Stimulated activated CD4-positive, alpha-beta T cell treated with anti-CD3 and anti-CD28 coated beads, Interleukin-12 subunit alpha, Interleukin-12 subunit beta, amount 100 ng/mL, for 48 hours (primary cell): ENCODE measurements at regions not wholly inside any gene's neighbourhood (a gene's known extent, or its start where the extent isn't known, plus 50 kb on each side); places are given as distances from the start of the nearest gene placed in this dataset.
"Not testable (repeated sequence)": the region's sequence is repeated elsewhere in the genome, so short reads cannot be mapped to it uniquely, and the experiment has no call there.

Experiments used
- DNase-seq, 3 donors: peaks; one replicate each; pipeline ENCODE4 v3.0.0-alpha.2; 2020; ENCODE audit warnings: low read depth in 2 of 3, low spot score in 1 of 3

DNA sequence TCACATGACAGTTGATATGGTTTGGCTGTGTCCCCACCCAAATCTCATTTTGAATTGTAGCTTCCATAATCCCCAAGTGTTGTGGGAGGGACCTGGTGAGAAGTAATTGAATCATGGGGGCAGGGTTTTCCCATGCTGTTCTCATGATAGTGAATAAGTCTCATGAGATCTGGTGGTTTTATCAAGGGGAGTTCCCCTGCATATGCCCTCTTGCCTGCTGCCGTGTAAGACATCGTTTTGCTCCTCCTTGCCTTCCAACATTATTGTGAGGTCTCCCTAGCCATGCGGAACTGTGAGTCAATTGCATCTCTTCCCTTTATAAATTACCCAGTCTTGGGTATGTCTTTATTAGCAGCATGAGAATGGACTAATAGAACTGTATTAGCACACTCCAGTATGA, 382.4 kb upstream of the PODXL start:
- DNase-seq: not testable (repeated sequence)

DNA sequence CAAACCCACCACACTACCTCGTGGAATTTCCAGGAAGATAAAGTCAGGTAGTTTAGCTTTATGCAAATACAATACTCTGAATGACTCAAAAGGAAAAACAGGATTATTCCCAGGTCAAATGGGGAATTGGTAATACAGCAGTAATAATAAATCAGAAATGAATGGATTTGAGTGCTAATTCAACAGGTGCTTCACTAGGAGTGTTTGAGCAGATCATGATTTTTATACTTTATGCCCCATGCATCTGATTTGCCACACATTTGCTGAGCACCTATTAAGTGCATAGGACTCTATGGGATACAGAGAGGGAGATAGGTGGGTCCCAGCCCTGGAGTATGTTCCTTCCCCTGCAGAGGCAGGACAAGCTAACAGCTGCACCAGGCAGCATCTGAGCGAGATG, 381.4 kb upstream of the PODXL start:
- DNase-seq: no peak

DNA sequence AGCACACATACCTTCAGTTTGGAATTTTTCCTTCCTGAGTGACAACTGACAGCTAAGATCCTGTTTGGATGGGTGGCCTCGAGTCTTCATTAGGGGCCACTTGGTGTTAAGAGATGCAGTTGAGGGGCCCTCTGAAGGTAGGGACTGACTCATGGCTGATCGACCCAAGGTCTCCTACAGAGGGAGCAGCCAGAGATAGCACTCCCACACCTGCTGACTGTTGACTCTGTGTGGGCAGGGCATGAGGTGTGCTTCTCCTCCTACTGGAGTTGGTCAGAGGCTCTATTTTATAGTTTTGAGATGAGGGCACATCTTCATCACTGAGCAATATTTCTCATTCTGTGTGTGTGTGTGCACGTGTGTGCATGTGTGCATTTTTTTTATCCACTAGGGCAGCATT, 378.8 kb upstream of the PODXL start:
- DNase-seq: no peak

DNA sequence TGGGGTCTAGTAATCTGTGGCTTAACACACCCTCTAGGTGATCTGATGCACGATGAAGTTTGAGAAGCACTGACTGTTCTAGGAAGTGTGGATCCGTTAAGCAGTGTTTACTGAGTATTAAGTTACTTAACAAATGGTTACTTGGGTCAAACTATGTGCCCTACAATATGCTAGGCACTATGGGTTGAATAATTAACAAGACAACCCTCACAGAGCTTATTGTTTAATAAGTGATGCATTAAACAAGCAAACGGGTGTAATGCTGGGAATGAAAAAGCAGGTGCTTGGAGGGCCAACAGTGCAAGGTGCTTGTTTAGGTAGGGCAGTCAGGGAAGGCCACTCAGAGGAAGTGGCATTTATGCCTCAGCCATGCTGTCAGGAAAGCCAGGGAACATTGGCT, 378.0 kb upstream of the PODXL start:
- DNase-seq: no peak

DNA sequence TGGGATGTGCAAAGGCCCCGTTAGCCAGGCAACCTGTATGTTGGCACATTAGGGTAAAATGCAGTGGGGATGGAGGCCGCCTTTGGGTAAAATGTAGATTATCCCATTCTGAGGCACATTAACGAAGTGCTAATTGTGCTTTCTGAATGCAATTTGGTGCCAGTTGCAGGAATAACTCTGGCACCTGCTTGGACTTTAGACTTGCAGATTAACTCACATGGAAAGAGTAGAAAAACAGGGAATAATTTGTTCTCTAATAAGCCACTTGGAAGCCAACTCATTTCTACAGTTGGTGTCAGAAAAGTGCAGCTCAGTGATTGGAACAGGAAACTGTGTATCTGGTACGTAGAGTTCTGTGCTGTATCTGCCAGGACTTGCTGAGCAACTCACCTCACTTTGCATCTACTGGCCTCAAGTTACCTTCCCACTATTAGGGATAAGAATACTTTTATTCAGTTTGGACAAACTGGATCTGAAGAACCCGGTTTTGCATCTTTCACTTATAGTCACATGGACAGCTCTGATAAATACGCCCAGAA, 377.4 kb upstream of the PODXL start:
- DNase-seq: no peak

DNA sequence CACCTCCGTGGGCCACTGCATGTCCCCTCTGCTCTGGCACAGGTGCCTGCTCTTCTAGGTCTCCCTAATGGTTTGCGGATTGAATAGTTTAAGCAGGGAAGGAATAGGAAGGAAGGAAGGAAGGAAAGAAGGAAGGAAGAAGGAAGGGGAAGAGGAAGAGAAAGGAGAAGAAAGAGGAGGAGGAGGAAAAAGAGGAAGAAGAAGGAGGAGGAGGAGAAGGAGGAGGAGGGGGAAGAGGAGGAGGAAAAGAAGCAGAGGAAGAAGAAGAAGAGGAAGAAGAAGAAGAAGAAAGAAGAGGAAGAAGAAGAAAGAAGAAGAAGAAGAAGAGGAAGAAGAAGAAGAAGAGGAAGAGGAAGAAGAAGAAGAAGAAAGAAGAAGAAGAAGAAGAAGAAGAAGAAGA, 376.8 kb upstream of the PODXL start:
- not testable (repeated sequence) for DNase-seq

DNA sequence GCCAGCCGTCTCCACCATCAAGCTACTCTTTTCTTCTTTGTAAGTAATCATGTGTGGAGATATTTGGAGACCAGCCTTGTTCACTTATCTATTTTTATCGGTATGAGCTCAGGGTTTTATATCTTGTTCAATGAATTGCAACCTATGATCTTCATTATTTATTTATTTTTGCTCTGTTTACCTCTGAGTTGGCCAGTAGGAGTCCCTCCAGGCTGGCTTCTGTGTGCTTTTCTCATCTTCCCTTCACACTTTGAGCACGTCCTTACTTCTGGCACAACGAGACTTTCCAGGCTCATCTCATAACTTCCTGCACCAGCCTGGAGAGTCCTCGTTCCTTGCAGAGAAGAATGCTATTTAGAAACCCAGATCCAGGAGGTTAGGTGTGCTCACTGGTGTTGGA, 375.8 kb upstream of the PODXL start:
- DNase-seq: no peak

DNA sequence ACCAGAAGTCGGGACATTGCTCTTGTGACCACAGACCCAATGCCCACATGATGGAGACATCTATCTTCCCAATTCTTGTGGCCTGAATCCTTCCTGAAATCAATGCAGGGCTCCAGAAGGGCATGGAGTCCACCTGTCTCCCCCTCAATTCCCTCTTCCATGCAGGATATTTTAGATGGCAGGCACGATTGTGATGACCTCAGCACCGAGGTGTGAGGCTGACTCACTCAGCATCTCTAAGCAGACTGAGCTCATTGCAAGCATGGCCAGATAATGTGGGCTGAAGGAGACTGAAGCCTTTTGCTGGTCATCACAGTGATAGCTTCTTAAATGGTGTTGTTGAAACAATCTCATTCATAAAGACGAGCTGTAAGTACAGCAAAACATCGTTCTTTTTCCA, 374.9 kb upstream of the PODXL start:
- DNase-seq: no peak

DNA sequence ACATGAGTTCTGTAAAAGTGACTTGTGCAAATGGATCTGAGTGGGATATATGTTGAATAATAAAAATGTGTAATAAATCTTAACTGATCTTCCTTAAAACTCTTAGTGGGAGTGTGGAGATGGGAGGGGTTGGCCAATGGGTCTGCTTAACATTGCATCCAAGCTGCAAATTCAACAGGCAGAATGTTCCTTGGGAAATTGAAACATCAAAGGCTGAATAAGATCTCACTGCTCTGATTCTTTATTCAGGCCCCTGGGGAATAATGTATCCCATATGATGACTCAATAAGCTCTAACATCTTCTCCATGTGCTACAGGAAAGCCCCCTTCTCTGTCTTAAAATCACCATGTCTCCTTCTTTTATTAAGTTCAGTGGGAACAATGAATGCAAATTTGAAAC, 373.2 kb upstream of the PODXL start:
- no peak for DNase-seq

DNA sequence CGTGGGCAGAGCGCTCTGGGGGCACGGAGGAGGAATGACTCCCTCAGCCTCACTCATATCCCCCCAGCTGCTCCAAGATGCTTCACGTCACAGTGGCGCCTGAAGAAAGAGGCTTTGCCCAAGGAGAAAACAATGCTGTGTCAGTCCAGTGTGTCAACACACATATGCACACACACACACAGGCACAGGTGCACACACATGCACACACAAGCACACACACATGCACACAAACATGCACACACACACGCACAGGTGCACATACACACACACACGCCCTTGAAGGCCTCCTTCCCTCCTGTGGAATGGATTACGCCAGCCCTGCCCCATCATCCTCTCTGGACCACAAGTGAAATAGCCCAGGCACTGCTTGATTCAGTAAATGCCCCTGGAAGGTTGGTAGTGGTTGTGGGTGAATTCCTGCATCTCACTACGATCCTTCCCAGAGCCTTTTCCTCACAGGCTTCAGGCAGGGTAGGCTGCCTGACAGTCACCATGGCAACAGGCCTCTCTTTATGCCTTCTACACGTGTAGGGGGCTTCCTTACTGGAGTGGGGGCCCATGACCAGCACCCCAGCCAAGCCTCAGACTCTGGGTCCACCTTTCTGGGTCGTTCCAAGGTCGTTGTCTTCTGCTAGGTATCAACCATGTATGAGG, 371.5 kb upstream of the PODXL start:
- DNase-seq: no peak

DNA sequence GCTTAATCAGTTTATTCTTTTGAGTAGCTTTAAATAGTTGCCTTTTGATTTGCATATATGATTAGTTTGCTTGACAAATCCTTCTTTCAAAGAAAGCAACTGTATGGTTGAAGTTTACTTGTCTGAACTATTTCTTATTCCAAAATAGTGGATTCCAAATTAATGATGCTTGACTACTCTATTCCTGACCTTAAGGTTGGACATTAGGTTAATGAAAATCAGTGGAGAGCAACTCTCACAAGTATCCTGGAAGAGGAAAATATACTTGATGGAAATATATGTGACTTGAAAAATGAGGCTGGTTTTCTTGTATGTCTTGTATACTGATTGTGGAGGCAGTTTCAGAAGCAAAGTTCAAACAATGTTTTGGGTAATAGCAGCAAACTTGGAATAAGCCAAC, 369.2 kb upstream of the PODXL start:
- DNase-seq: no peak

DNA sequence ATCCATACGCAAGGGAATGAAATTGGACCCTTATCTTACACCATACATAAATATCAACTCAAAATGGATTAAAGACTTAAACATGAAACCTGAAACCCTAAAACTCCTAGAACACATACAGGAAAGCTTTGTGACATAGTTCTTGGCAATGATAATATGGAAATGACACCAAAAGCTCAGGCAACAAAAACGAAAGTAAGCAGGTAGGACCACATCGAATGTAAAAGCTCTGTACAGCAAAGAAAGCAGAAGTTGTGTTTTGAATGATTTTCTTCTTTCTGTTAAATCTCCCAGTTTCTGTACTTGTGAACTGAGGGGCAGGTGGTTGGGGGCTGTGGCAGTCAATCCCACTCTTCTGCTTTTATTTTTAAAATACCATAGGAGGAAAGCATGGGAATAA, 368.4 kb upstream of the PODXL start:
- DNase-seq: no peak

DNA sequence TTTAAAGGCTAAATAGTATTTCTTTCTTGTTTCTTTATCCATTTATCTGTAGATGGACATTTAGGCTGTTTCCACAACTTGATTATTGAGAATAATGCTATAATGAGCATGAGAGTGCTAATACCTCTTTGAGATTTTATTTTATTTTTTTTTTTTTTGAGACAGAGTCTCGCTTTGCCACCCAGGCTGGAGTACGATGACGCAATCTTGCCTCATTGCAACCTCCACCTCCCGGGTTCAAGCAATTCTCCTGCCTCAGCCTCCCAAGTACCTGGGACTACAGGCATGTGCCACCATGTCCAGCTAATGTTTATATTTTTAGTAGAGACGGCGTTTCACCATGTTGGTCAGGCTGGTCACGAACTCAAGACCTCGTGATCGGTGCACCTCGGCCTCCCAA, 366.5 kb upstream of the PODXL start:
- DNase-seq: not testable (repeated sequence)

DNA sequence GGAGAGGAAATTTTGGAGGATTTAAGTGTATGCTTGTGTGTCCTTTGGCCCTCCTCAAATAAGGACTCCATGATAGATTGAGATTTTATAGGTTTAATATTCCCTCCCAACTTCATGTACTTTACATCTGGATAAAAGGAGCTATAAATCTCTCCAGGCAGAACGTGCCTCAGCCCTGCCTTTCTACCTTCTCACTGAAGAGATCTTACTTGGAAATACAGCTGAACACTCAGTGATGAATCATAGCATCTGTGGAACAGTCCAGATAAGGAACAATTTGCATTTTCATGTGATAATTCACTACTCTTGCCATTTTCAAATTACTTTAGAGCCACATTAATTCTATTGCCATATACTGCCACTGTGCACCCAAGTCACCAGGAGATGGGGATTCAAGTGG, 364.6 kb upstream of the PODXL start:
- DNase-seq: no peak

DNA sequence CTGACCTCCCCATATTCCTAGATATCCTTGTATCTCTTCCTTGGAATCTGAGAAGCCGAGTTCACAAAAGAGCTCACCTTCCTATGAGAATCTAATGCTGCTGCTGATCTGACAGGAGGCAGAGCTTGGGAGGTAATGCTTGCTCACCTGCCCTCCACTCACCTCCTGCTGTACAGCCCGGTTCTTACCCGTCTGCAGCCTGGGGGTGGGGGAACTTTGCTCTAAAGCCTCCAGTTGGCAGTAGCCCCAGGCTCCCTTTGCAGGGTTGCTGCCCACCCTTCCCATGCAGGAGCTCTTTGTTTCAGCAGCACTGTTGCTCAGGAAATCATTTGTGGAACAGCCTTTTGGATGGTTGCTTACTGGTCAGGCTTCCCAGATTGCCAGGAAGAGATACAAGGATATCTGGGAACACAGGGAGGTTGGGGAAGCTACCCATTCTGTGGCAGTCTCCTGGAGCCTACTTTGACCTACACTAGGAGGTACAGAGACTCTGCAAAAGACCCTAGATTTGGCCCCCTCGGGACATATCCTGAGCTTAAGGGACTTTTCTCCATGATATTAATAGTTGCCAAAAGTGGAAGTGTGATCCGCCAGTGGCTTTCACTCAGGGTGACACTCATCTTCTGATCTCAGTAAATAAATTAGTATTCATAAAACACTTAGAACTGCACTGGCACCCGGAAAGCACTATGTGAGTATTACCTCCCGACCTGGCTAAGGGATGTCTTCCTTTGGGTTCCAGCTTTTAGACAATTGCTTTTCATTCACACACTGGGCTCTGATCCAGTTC, 363.7 kb upstream of the PODXL start:
- no peak for DNase-seq

DNA sequence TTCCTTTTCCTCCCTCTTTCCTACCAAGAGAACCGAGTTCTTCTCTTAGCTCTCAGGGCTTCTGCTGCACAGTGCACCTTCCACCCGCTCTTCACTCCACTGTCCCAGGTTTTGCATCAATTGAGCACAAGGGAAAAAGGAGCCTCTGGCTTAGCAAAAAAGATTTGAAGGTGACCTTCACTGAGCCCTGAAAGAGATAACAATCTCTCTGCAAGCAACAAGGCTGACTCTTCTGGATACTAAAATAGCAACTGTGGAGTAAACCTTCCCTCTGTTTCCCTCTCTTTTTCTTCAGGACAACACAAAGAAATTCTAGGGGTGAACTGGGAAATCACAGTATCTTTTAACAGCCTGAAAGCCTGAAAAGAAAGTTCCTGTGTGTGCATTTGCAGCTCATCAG, 354.7 kb upstream of the PODXL start:
- DNase-seq: no peak

DNA sequence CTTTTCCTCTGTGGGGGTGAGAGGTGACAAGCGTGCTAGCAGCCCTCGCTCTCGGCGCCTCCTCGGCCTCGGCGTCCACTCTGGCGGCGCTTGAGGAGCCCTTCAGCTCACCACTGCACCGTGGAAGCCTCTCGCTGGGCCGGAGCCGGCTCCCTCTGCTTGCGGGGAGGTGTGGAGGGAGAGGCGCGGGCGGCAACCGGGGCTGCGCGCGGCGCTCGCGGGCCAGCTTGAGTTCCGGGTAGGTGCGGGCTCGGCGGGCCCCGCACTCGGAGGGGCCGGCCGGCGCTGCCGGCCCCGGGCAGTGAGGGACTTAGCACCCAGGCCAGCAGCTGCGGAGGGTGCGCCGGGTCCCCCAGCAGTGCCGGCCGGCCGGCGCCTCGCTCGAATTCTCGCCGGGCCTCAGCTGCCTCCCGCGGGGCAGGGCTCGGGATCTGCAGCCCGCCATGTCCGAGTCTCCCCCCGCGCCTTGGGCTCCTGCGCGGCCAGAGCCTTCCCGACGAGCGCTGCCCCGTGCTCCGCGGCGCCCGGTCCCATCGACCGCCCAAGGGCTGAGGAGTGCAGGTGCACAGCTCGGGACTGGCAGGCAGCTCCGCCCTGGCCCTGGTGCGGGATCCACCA, 352.8 kb upstream of the PODXL start:
- no peak for DNase-seq

DNA sequence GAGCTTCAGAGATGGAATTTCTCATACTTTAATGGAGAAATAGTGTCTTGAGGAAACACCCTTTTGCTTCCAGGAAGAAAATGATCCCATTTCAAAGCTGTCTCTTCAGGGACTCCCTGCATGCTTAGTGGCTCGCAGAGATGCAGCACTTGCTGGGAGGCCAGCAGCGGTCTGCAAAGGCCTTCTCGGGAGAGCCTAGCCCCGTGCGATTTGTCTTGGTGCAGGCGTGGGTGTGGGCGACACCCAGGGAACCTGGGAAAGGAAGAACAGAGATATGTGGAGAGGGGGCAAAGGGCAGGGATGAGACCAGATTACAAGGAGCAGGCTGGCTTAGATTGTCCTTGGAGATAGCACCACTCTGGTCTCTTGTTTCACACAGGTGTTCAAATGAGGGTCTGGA, 352.3 kb upstream of the PODXL start:
- no peak for DNase-seq

DNA sequence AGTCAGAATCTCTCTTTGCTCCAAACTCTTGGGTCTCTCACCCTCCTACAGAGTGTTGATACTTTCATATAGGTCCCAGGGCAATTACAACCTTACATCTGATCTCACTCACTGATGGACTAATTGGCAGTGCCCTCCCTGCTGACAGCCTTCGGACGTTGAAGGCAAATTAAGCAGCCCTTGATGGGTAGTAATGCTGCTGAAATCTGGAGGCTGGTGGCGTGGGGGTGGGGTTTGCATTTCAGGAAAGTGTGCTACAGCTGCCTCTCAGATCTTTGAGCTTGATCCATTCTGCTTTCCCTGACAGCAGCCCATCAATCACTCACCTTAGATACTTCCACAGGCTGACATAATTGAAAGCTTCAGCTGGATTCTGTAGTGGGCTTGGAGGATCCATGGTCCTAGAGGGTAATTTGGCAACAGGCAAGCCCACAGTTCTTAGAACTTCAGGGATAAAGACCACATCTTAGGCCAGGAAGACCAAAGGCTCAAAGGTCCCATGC, 349.1 kb upstream of the PODXL start:
- DNase-seq: no peak

DNA sequence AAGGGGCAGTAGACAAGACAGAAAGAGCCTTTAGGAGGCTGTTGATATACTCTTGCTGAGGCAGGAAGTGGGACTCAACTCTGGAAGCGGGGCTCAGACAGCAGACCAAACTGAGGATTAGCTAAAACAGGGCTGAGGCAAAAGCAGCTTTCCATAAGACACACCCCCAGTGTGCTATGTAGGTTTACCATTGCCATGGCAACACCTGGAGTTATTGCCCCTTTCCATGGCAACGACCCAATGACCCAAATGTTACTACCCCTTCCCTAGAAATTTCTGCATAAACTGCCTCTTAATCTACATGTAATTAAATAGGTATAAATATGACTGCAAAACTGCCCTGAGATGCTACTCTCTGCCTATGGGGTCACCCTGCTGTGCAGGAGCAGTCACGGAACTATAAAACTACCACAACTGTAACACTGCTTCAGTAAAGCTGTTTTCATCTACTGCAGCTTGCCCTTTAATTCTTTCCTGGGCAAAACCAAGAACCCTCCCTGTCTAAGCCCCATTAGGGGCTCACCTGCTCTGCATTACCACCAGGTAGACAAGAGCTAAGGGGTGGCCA, 348.4 kb upstream of the PODXL start:
- no peak for DNase-seq

DNA sequence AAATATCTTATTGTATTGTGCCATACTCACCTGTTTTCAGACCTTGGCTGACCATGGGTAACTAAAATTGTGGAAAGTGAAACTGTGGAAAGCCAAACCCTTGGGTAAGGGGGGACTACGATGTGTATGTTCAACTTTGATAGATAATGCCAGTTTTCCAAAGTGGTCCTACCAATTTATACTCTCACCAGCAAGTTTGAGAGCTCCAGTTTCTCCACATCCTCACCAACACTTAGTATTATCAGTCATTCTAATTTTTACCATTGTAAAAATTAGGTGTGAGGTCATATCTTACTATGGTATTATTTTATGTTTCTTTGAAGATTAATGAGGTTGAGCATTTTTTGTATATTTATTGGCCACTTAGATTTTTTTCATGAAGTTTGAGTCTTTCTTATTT, 346.9 kb upstream of the PODXL start:
- DNase-seq: no peak

DNA sequence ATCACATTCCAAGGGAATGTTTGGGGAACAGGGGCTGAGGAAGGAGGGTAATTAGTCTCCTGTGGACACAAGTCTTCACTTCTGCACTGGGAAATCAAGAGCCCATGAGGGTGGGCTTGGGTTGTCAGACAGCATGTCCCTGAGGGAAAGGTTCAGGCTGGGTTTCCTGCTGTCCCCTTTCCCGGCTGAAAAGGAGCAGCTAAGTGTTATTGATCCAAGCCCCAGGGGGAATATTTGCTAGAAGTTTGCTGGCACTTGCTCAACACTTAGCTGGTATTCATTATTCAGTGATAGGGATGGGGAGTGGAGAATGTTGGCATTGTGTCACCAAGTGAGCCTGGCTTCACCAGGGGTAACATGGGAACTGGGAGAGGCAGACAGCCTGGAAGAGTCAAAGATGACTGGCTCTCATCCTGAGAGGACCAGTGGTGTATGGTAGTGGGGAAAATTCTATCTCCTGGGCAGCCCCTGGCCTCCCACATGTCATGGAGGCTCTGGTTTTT, 344.4 kb upstream of the PODXL start:
- DNase-seq: no peak
